HG02884 (cell line): ENCODE measurements at regions not wholly inside any gene's neighbourhood (a gene's known extent, or its start where the extent isn't known, plus 50 kb on each side); places are given as distances from the start of the nearest gene placed in this dataset.

Source experiments
- ATAC-seq: cut with Tn5 transposase; IDR thresholded peaks from one replicate; pipeline ENCODE4 v1.9.1; 2021; ENCODE audit warnings: mild to moderate bottlenecking, moderate library complexity; ENCODE audit not compliant: unreplicated experiment

GRCh38 chr7:47639495-47640110, 57.7 kb upstream of the TNS3 start:
- no peak for ATAC-seq

GRCh38 chr7:47638679-47639315, 56.9 kb upstream of the TNS3 start:
- ATAC-seq: no peak

- ATAC-seq: no peak
These were observed 54.7 kb upstream of the TNS3 start for GRCh38 chr7:47636433-47637175.

GRCh38 chr7:47636081-47636432, 54.1 kb upstream of the TNS3 start:
- ATAC-seq: no peak

GRCh38 chr7:47635091-47636080, 53.5 kb upstream of the TNS3 start:
- ATAC-seq: no peak

- no peak for ATAC-seq
These were observed 52.4 kb upstream of the TNS3 start for GRCh38 chr7:47634273-47634672.

GRCh38 chr7:47633134-47633533, 51.2 kb upstream of the TNS3 start:
- ATAC-seq: no peak
